ENCODE measurements at regions not wholly inside any gene's neighbourhood (a gene's known extent, or its start where the extent isn't known, plus 50 kb on each side); places are given as distances from the start of the nearest gene placed in this dataset.

DNA sequence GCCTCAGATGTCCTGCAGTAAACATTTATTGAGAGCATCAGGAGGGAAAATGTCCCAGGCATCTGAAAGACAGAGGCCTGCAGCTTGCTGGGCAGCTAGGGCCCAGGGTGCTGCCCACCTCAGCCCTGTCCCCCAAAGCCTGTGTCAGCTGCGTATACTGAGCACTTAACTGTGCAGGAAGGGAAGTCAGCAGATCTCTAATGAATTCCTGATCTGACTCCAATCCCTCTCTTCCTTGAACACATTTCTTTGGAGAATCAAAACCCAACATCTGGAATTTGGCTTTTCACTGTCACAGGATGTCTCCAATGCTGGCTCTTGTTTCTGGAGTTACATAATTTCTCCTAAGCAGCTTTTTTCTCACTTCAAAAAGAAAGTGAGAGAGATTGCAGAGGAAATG is 364.7 kb upstream of the NFE2L3 start:
- Histone ChIP-seq H3K4me3 (ENCODE audit: low read depth in 1 of 2, low read length in 2 of 2) (no peak overlapping the region), H3K4me2 (ENCODE audit: insufficient read depth, low read length) (no peak overlapping the region), H3K79me2 (ENCODE audit: insufficient read depth, low read length) (no peaks in the 10 kb centered on the region), H4K20me1 (ENCODE audit: insufficient read depth, low read length) (no peaks in the 10 kb centered on the region), H3K4me1 (ENCODE audit: insufficient read depth, low read length) (no peaks in the 10 kb centered on the region), H3K27me3 (ENCODE audit: insufficient read depth, low read length, poor library complexity) (peaks cover 6% of the 10 kb centered on the region), H3K36me3 (ENCODE audit: insufficient read depth, low read length) (no peaks in the 10 kb centered on the region), H3K27ac (ENCODE audit: low read length) (no peak overlapping the region), H3K9ac (ENCODE audit: low read depth, low read length) (no peak overlapping the region), H3K9me3 (ENCODE audit: insufficient read depth, low read length, severe bottlenecking) (no peaks in the 10 kb centered on the region), H2AFZ (ENCODE audit: low read depth, low read length) (no peak overlapping the region)
- DNase-seq, result no peak
- no peak for ATAC-seq (ENCODE audit: insufficient read depth, low read depth)
- no peak for TF ChIP-seq EZH2 (IDR thresholded peaks at IDR 0.05; ENCODE audit: borderline replicate concordance, low read depth, low read length, severe bottlenecking)
- TF ChIP-seq, protein P1, sequence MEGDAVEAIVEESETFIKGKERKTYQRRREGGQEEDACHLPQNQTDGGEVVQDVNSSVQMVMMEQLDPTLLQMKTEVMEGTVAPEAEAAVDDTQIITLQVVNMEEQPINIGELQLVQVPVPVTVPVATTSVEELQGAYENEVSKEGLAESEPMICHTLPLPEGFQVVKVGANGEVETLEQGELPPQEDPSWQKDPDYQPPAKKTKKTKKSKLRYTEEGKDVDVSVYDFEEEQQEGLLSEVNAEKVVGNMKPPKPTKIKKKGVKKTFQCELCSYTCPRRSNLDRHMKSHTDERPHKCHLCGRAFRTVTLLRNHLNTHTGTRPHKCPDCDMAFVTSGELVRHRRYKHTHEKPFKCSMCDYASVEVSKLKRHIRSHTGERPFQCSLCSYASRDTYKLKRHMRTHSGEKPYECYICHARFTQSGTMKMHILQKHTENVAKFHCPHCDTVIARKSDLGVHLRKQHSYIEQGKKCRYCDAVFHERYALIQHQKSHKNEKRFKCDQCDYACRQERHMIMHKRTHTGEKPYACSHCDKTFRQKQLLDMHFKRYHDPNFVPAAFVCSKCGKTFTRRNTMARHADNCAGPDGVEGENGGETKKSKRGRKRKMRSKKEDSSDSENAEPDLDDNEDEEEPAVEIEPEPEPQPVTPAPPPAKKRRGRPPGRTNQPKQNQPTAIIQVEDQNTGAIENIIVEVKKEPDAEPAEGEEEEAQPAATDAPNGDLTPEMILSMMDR (IDR thresholded peaks at IDR 0.05; ENCODE audit: borderline replicate concordance, extremely low read depth, low read length, poor library complexity, severe bottlenecking), result no peak

DNA sequence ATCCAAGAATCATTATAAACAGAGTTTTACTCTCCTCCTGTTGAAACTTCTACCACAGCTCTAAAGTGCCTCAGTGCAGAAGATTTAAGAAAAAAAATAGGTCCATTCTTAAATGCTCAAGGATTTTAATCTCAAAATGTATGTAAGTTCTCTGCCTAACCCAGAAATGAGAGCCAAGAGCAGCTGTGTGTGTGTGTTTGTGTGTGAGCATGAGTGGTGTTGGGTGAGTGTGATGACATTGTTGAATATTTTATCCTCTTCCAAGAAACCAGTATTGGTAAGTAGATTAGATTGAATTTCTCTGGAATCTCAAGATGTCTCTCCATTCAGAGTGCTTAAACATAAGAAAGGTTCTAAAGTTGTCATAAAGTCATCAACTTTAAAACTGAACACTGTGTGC is 363.6 kb upstream of the NFE2L3 start:
- no peak overlapping the region for H3K9ac ChIP-seq (ENCODE audit: low read depth, low read length)
- H4K20me1 ChIP-seq (ENCODE audit: insufficient read depth, low read length), result no peaks in the 10 kb centered on the region
- no peaks in the 10 kb centered on the region for H3K36me3 ChIP-seq (ENCODE audit: insufficient read depth, low read length)
- H3K4me1 ChIP-seq (ENCODE audit: insufficient read depth, low read length), result no peaks in the 10 kb centered on the region
- TF ChIP-seq, protein P1 (IDR thresholded peaks at IDR 0.05; ENCODE audit: borderline replicate concordance, extremely low read depth, low read length, poor library complexity, severe bottlenecking), result no peak
- no peak for TF ChIP-seq EZH2 (IDR thresholded peaks at IDR 0.05; ENCODE audit: borderline replicate concordance, low read depth, low read length, severe bottlenecking)
- H3K79me2 ChIP-seq (ENCODE audit: insufficient read depth, low read length), result no peaks in the 10 kb centered on the region
- DNase-seq, result no peak
- H3K9me3 ChIP-seq (ENCODE audit: insufficient read depth, low read length, severe bottlenecking), result no peaks in the 10 kb centered on the region
- no peak overlapping the region for H2AFZ ChIP-seq (ENCODE audit: low read depth, low read length)
- no peak overlapping the region for H3K4me2 ChIP-seq (ENCODE audit: insufficient read depth, low read length)
- H3K27me3 ChIP-seq (ENCODE audit: insufficient read depth, low read length, poor library complexity), result peaks cover 6% of the 10 kb centered on the region
- no peak for ATAC-seq (ENCODE audit: insufficient read depth, low read depth)
- no peak overlapping the region for H3K27ac ChIP-seq (ENCODE audit: low read length)
- H3K4me3 ChIP-seq (ENCODE audit: low read depth in 1 of 2, low read length in 2 of 2), result no peak overlapping the region

DNA sequence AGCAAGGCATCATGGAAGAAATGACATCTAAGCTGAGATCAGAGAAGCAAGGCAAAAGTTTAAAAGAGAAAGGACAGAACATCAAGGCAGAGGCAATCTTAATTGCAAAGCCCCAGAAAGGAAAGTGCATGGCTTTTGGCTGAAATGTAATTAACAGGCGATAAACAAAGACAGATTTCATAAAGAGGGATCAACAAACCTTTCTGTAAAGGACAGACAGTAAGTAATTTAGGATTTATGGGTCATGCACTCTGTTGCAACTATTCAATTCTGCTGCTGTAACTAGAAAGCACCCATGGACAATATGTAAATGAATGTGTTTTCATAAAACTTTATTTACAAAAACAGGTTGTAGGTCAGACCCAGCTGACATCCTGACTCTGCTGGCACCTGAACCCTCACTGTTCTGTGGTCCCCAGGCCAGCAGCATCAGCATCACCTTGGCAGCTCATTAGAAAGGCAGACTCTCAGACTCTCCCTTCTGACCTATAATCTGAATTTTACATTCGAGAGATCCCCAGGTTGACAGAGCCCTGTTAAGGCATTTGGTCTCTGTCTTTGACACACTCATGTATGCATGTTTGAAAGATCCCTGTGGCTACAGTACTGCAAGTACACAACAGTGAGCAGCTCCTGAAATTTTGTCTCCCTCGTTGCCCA is 362.9 kb upstream of the NFE2L3 start:
- no peaks in the 10 kb centered on the region for H3K36me3 ChIP-seq (ENCODE audit: insufficient read depth, low read length)
- TF ChIP-seq, protein P1 (IDR thresholded peaks at IDR 0.05; ENCODE audit: borderline replicate concordance, extremely low read depth, low read length, poor library complexity, severe bottlenecking), result no peak
- TF ChIP-seq EZH2 (IDR thresholded peaks at IDR 0.05; ENCODE audit: borderline replicate concordance, low read depth, low read length, severe bottlenecking), result no peak
- no peak overlapping the region for H3K27ac ChIP-seq (ENCODE audit: low read length)
- DNase-seq (no peak), ATAC-seq (ENCODE audit: insufficient read depth, low read depth) (no peak)
- H3K79me2 ChIP-seq (ENCODE audit: insufficient read depth, low read length), result no peaks in the 10 kb centered on the region
- no peak overlapping the region for H2AFZ ChIP-seq (ENCODE audit: low read depth, low read length)
- H4K20me1 ChIP-seq (ENCODE audit: insufficient read depth, low read length), result no peaks in the 10 kb centered on the region
- H3K4me2 ChIP-seq (ENCODE audit: insufficient read depth, low read length), result no peak overlapping the region
- H3K4me3 ChIP-seq (ENCODE audit: low read depth in 1 of 2, low read length in 2 of 2), result no peak overlapping the region
- no peaks in the 10 kb centered on the region for H3K4me1 ChIP-seq (ENCODE audit: insufficient read depth, low read length)
- peaks cover 6% of the 10 kb centered on the region for H3K27me3 ChIP-seq (ENCODE audit: insufficient read depth, low read length, poor library complexity)
- H3K9ac ChIP-seq (ENCODE audit: low read depth, low read length), result no peak overlapping the region
- H3K9me3 ChIP-seq (ENCODE audit: insufficient read depth, low read length, severe bottlenecking), result no peaks in the 10 kb centered on the region
